Coronary artery (tissue), 2 donors: ENCODE measurements at regions not wholly inside any gene's neighbourhood (a gene's known extent, or its start where the extent isn't known, plus 50 kb on each side); places are given as distances from the start of the nearest gene placed in this dataset.
"Not testable (repeated sequence)": the region's sequence is repeated elsewhere in the genome, so short reads cannot be mapped to it uniquely, and the experiment has no call there.

Experiments used
- DNase-seq: peaks from one replicate; pipeline ENCODE4 v3.0.0-alpha.2; 2017; ENCODE audit warnings: low spot score
- H3K27ac ChIP-seq, 2 donors: fragments of 200-600 bp; sonication (generic); one replicate each; pipeline ENCODE4 v1.5.1; 2016 to 2019
- H3K4me3 ChIP-seq: fragments of 200-600 bp; sonication (generic); 2 replicates; pipeline ENCODE4 v1.5.1; 2016; ENCODE audit warnings: mild to moderate bottlenecking, moderate library complexity
- CTCF ChIP-seq: fragments of 200-600 bp; sonication (generic); IDR thresholded peaks from one replicate; pipeline ENCODE4 v1.5.1; 2019; ENCODE audit warnings: antibody characterized with exemption

DNA sequence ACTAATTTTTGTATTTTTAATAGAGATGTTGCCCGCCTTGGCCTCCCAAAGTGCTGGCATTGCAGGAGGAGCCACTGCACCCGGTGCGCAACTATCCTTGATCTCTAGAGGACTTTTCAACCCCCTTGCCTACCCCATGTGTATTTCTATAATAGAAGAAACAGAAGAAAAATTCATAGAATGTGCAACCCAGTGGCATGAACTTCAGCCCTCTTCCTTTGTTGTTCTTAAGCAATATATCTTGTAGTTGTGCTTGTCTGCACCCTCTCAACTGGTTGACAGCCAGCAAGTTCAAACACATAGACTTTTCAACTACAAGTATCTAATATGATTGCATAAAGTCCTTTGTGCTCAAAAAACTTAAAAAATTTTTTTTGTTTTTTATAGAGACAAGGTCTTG is 72.3 kb upstream of the NCOA3 start:
- no peak for TF ChIP-seq CTCF
- no peak for DNase-seq
- Histone ChIP-seq H3K27ac (no peak overlapping the region), H3K4me3 (no peak overlapping the region)

DNA sequence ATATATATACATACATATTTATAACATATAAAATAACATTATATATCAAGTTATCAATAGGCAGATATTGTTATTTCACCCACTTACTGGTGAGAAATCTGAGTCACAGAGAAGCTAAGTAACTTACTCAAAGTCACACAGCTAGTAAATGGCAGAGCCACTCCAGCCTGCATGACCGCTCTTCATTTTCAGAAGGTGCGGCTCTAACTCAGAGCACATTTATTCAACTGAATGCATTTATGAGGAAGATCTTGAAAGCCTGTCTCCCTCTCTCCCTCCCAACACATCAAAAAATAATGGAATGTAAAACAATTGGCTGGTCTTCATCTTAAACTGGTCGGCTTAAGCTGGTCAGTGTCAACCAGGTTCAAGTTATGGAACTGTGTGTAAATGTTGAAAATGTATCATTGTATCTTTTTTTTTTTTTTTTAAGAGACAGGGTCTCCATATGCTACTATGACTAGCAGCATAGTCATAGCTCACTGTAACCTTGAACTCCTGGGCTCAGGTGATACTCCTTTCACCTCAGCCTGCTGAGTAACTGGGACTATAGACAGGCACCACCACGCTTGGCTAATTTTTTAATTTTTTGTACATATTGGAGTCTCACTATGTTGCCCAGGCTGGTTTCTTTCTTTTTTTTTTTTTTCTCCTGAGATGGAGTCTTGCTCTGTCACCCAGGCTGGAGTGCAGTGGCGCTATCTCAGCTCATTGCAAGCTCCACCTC is 70.7 kb upstream of the NCOA3 start:
- TF ChIP-seq CTCF, result no peak
- Histone ChIP-seq H3K27ac (no peak overlapping the region), H3K4me3 (no peak overlapping the region)
- no peak for DNase-seq

GRCh38 chr20:47432834-47433210 is 68.9 kb upstream of the NCOA3 start:
- Histone ChIP-seq H3K27ac (no peak overlapping the region), H3K4me3 (no peak overlapping the region)
- DNase-seq, result no peak
- TF ChIP-seq CTCF, result no peak

GRCh38 chr20:47434128-47434779 is 67.4 kb upstream of the NCOA3 start:
- DNase-seq, H3K4me3 ChIP-seq, H3K27ac ChIP-seq: not testable (repeated sequence)

DNA sequence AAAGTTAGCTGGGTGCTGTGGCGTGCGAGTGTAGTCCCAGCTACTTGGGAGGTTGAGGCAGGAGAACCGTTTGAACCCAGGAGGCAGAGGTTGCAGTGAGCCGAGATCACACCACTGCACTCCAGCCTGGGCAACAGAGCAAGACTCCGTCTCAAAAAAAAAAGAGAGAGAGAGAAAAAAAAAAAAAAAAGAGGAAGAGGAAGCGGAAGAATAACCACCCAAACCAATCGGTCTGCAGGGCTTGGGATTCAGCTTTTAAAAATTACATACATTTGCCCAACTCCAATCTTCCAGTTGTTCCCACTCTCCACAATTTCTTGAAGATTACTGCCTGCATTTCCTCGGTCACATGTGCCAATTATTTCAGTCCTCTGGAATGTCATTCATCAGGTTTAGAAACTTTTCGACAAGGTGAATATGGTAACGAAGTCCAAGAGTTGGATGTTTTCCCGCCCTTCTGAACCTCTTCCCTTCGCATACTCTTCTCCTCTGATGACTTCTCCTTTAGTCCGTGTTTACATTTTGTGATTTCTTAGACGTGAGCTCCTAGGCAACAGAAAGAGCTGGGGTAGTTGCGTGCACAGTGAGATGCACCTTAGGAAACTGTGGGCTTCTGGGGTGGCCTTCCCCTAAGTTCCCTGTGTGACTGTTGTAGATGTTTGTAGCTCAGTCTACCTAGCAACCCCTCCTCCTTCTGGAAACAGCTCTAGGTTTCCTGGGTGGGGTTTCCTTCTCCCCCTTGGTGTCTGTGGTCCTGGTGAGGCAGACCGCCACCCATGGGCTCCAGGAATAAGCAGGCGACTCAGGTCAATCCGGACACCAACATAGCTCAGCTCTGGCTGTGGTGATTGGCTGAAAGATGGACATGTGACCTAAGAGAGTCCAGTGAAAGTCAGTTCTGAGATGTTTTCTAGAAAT is 63.0 kb upstream of the NCOA3 start:
- no peak for DNase-seq
- peak overlapping the region in 1 of 2 donors; percentile 22 for H3K27ac ChIP-seq
- H3K4me3 ChIP-seq, result no peak overlapping the region
- TF ChIP-seq CTCF, result no peak

- no peak for TF ChIP-seq CTCF
- H3K27ac ChIP-seq, result no peak overlapping the region
- no peak for DNase-seq
Measured at GRCh38 chr20:47440857-47441773, 60.6 kb upstream of the NCOA3 start.

More at GRCh38 chr20:47440857-47441773, 60.6 kb upstream of the NCOA3 start:
- no peak overlapping the region for H3K4me3 ChIP-seq
